Testis (tissue), 2 donors: ENCODE measurements at regions not wholly inside any gene's neighbourhood (a gene's known extent, or its start where the extent isn't known, plus 50 kb on each side); places are given as distances from the start of the nearest gene placed in this dataset.
A peak's percentile ranks its signal among the peaks of the same experiment; 100 is the strongest.
"Not testable (repeated sequence)": the region's sequence is repeated elsewhere in the genome, so short reads cannot be mapped to it uniquely, and the experiment has no call there.

Experiments used
- DNase-seq: peaks from one replicate; pipeline ENCODE4 v3.0.0-alpha.2; 2019
- H3K27ac ChIP-seq, 2 donors: fragments of 200-600 bp; sonication (generic); one replicate each; pipeline ENCODE4 v1.5.1; 2019
- H3K27me3 ChIP-seq: fragments of 200-600 bp; sonication (generic); one replicate; pipeline ENCODE4 v1.5.1; 2019
- H3K36me3 ChIP-seq: fragments of 200-600 bp; sonication (generic); one replicate; pipeline ENCODE4 v1.5.1; 2017; ENCODE audit warnings: low read depth; ENCODE audit errors: missing control alignments
- H3K4me1 ChIP-seq: fragments of 200-600 bp; sonication (generic); one replicate; pipeline ENCODE4 v1.5.1; 2019
- H3K4me3 ChIP-seq, 2 donors: fragments of 200-600 bp; sonication (generic); one replicate each; pipeline ENCODE4 v1.5.1; 2017 to 2019
- H3K9me3 ChIP-seq: fragments of 200-600 bp; sonication (generic); one replicate; pipeline ENCODE4 v1.5.1; 2017
- CTCF ChIP-seq, 3 experiments: fragments of 450-650 bp in 2 of 3; fragments of 200-600 bp in 1 of 3; sonication (generic) in 1 of 3; IDR thresholded peaks; one replicate each; pipeline ENCODE4 v1.5.1; 2016 to 2019; ENCODE audit warnings: antibody characterized with exemption in 3 of 3, mild to moderate bottlenecking in 2 of 3, moderate library complexity in 1 of 3
- POLR2A ChIP-seq: fragments of 450-650 bp; IDR thresholded peaks from one replicate; pipeline ENCODE4 v1.6.1; 2017; ENCODE audit warnings: antibody characterized with exemption, mild to moderate bottlenecking, moderate library complexity
- WGBS, 2 donors: methylation state at CpG; one replicate each; pipeline ENCODE4 v1.1.5; 2018; 5-methylcytosine and 5-hydroxymethylcytosine counted together
- intact Hi-C: fragments of 100-400 bp; cut with DNase I; formaldehyde crosslinking; loops from one replicate; pipeline ENCODE4 v1.15.1; 2023; ENCODE audit warnings: low total_unique reads

GRCh38 chr4:11954093-11954492, 525.4 kb upstream of the HS3ST1 start:
- intact Hi-C loops = no loop called here
- Histone ChIP-seq H3K36me3 (no peaks in the 10 kb centered on the region), H3K4me3 (no peak overlapping the region), H3K4me1 (no peaks in the 10 kb centered on the region), H3K9me3 (no peaks in the 10 kb centered on the region), H3K27ac (no peak overlapping the region), H3K27me3 (no peaks in the 10 kb centered on the region)
- 68 to 73% methylated on average over 2 of the region's 2 CpGs for WGBS, 2 donors
- peak; percentile 34 for DNase-seq
- peak in 2 of 3 experiments; percentile 14 to 32 for TF ChIP-seq CTCF (IDR thresholded peaks at IDR 0.05)
- TF ChIP-seq POLR2A = no peak

DNA sequence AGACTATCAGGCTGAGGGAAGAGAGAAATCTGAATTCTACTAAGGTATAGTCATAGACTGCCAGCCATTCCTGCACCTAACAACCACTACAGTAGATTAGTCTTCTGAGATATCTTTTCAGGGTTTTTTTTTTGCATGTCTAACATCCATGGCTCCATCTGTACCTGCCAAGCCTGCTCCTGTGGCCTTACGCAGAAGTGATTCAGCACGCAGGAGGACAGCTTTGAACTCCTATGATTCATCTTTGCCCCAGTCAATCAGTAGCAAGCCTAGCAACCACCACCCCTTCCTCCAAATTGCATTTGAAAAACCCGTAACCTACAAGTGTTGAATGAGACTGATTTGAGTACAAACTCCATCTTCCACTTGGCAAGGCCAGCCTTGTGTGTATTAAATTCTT, 520.7 kb upstream of the HS3ST1 start:
- DNase-seq = no peak
- TF ChIP-seq CTCF (IDR thresholded peaks at IDR 0.05) (no peak), POLR2A (no peak)
- WGBS, 2 donors = 94 to 99% methylated on average over 3 of the region's 3 CpGs
- no peaks in the 10 kb centered on the region for H3K36me3 ChIP-seq
- no peaks in the 10 kb centered on the region for H3K9me3 ChIP-seq
- intact Hi-C loops = no loop called here
- no peak overlapping the region for H3K4me3 ChIP-seq
- no peaks in the 10 kb centered on the region for H3K4me1 ChIP-seq
- H3K27ac ChIP-seq = no peak overlapping the region
- no peaks in the 10 kb centered on the region for H3K27me3 ChIP-seq

GRCh38 chr4:11947629-11948028, 518.9 kb upstream of the HS3ST1 start:
- H3K4me3 ChIP-seq, H3K36me3 ChIP-seq, H3K27me3 ChIP-seq, DNase-seq, H3K27ac ChIP-seq, H3K9me3 ChIP-seq, H3K4me1 ChIP-seq, intact Hi-C loops: not testable (repeated sequence)
- 17 to 44% methylated on average over 1 of the region's 1 CpG for WGBS, 2 donors

DNA sequence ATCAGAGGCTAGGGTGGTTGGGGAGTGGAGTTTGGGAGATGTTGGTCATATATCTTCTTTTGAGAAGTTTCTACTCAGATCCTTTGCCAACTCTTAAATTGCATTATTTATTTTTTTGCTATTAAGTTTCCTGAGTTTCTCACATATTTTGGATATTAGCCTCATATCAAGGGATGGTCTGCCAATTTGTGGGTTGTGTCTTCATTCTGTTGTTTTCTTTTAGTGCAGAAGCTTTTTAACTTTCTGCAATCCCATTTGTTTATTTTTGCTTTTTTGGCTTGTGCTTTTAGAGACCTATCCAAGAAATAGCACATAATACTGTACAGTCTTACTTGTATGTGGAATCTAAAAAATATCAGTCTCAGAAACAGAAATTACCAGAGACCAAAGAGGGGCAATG, 509.2 kb upstream of the HS3ST1 start:
- Histone ChIP-seq H3K4me3 (no peak overlapping the region), H3K27me3 (no peaks in the 10 kb centered on the region), H3K4me1 (no peaks in the 10 kb centered on the region), H3K36me3 (no peaks in the 10 kb centered on the region), H3K9me3 (no peaks in the 10 kb centered on the region), H3K27ac (no peak overlapping the region)
- intact Hi-C loops = no loop called here
- no peak for TF ChIP-seq CTCF (IDR thresholded peaks at IDR 0.05)
- DNase-seq = no peak

DNA sequence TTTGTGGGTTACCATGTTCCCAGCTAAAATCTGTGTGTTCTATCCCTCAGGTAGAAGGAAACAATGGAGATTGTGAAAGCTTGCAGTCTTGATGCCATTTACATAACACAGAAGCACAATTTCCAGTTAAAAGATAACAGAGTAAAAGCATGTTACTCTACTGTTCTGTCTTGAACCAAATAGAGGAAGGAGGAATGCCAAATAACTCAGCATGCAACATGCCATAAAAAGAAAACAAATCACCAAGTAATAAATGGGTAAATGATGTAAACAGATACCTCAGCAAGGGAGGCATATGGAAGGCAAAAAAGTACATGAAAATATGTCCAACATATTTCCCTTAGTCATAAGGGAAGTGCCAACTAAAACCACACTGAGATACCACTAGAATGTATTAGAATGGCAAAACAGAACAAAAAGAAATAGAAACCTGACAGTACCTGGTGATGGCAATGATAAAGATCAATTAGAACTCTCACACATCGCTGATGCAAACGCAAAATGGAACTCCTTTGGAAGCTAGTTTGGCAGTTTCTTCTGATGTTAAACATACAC, 502.6 kb upstream of the HS3ST1 start:
- intact Hi-C loops = no loop called here
- no peak for DNase-seq
- Histone ChIP-seq H3K4me1 (no peaks in the 10 kb centered on the region), H3K4me3 (no peak overlapping the region), H3K27ac (no peak overlapping the region), H3K9me3 (no peaks in the 10 kb centered on the region), H3K36me3 (no peaks in the 10 kb centered on the region), H3K27me3 (no peaks in the 10 kb centered on the region)
- 89 to 90% methylated on average over 2 of the region's 2 CpGs for WGBS, 2 donors
- TF ChIP-seq POLR2A = no peak
- no peak for TF ChIP-seq CTCF (IDR thresholded peaks at IDR 0.05)
